Erythroblast (primary cell): ENCODE measurements at regions not wholly inside any gene's neighbourhood (a gene's known extent, or its start where the extent isn't known, plus 50 kb on each side); places are given as distances from the start of the nearest gene placed in this dataset.

Experiments used
- DNase-seq, 2 experiments: peaks; one replicate each; lab custom pipeline; 2025; lab: John Stamatoyannopoulos, UW
- GATA1 ChIP-seq: IDR thresholded peaks from 2 replicates; pipeline ENCODE4 v1.6.1; 2011; ENCODE audit warnings: low read depth, mild to moderate bottlenecking, control low read depth, low read length, moderate library complexity
- POLR2A ChIP-seq: IDR thresholded peaks from 2 replicates; pipeline ENCODE4 v1.6.1; 2011; ENCODE audit warnings: mild to moderate bottlenecking, low read length

DNA sequence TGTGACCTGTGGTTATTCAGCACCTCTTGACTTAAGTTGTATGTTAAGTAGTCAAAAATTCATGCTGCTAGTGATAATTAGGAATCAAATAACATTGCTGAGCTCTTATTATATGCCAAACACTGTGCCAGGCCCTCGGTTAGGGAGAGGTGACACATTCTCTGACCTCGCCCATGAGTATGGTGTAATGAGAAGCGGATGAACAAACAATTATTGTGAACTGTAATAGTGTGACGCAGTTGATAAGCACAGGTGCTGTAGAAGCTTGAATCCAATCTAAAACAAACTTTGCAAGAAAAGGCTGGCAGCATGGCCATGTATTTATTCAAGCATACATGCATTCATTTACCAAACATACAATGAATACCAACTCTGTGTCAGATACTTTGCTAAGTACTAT lies 303.5 kb upstream of the HS3ST1 start:
- no peak for DNase-seq
- TF ChIP-seq POLR2A (no peak), GATA1 (no peak)

GRCh38 chr4:11730545-11730944 lies 301.9 kb upstream of the HS3ST1 start:
- no peak for DNase-seq

DNA sequence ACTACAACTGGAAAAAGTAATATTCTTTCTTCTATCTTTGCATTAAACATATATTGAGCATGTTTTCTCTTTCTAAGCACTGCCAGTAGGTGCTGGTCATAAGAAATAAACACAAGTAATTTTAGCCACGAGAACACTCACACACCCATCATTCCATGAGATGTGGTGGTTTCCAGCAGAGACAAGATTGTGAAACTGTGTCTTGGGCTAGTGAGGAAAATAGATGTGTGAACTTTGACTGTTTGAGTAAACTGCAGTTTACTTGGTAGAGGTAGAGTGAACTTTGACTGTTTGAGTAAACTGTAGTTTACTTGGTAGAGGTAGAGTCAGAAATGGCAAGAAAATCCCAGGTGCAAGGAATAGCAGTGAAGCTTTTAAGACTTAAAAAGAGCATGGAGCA lies 300.9 kb upstream of the HS3ST1 start:
- TF ChIP-seq POLR2A (no peak), GATA1 (no peak)
- no peak for DNase-seq

More at GRCh38 chr4:11730545-11730944, 301.9 kb upstream of the HS3ST1 start:
- TF ChIP-seq GATA1 (no peak), POLR2A (no peak)

GRCh38 chr4:11727903-11728564 lies 299.3 kb upstream of the HS3ST1 start:
- no peak for DNase-seq
- TF ChIP-seq POLR2A (no peak), GATA1 (no peak)

DNA sequence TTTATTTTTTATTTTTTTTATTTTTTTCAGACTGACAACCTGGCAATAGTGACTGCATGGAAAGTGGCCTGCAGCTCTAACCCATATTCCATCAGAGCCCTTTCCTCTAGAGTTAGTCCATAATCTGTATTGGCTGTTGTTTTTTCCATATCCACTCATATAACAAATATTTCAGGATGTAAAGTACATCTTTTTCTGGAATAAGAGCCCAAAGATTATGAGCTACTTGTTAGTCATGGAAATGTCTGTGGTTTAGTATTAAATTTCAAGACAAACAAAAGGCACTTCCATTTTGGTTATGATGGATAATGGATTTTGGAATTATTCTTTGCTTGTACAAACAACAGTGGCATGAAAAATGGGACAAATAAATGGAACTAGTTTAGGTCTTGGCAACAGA lies 296.0 kb upstream of the HS3ST1 start:
- TF ChIP-seq POLR2A = no peak
- TF ChIP-seq GATA1 = no peak
- no peak for DNase-seq

- DNase-seq = no peak
- TF ChIP-seq POLR2A (no peak), GATA1 (no peak)
These were observed 293.5 kb upstream of the HS3ST1 start for GRCh38 chr4:11722223-11722622.

DNA sequence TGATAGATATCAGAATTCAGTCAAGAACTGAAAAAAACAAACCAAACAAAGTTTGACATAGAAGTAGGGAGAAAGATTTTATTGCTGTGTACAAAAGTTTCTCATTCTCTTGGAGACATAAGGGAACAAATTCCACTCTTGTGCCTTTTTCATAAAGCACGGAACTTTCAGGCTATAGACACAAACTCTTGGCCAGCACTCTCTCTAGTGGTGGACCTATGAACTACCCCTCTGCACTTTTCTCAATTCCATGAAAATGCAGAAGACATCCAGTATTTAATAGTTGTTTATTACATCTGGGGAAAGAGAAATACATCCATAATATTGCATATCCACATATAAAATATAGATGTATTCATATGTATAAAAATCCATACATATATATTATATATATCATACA lies 291.6 kb upstream of the HS3ST1 start:
- DNase-seq = peak in 1 of 2 experiments; percentile 1
- TF ChIP-seq POLR2A = no peak
- TF ChIP-seq GATA1 = no peak

DNA sequence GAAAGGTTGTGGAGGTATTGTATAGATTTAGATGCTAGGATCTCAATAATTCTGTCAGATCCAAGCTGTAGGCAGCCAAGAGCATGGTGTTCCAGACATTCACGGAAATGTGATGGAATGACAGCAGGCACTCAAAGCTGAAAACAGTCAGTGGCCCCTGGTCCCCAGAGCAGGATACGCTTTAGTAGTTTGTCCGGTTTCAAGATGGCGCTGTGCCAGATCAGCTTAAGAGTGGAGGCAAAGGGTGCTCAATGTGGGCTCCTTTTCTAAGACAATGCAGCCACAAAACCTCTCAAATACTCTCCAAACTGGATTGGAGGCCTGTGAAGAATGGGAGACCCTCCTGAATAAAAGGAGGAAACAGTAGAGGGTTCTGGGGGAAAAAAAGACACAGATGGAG lies 291.2 kb upstream of the HS3ST1 start:
- no peak for DNase-seq
- TF ChIP-seq POLR2A = no peak
- no peak for TF ChIP-seq GATA1

GRCh38 chr4:11715753-11716521 lies 287.2 kb upstream of the HS3ST1 start:
- no peak for DNase-seq
- TF ChIP-seq GATA1 (no peak), POLR2A (no peak)

GRCh38 chr4:11710453-11711093 lies 281.9 kb upstream of the HS3ST1 start:
- no peak for DNase-seq
- TF ChIP-seq GATA1 (no peak), POLR2A (no peak)

GRCh38 chr4:11704186-11704830 lies 275.6 kb upstream of the HS3ST1 start:
- TF ChIP-seq POLR2A = no peak
- no peak for TF ChIP-seq GATA1
- no peak for DNase-seq

DNA sequence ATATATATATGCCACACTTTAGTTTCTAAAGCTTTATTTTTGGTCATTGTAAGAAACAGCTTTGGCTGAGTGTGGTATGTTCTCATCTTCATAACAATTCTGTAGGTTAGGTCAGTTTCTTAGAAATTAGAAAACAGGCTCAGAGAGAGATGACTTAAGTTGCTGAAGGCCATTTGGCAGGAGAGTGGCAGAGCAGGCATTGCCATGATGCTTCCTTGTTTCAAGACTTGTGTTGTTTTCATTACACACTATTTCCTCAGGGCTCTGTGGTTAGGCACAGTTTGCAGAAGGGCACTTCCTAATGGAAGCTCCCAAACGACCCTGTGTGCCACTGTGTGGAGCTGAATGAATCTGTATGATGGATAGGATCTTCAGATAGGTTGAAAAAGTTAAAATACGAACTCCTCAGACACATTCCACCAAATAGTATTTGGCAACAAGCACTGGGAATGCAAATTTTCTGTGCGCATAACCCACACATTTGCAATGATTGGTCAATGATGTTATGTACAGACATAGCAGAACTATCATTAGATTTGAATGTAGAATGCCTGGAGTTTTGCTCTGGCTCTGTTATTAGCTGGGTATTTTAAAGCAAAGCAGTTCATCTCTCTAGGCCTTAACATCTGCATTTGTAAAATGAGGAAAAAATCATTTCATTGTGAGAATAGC lies 274.3 kb upstream of the HS3ST1 start:
- DNase-seq = no peak
- TF ChIP-seq GATA1 = no peak
- no peak for TF ChIP-seq POLR2A

- TF ChIP-seq GATA1 = no peak
- DNase-seq = no peak
These were observed 273.5 kb upstream of the HS3ST1 start for GRCh38 chr4:11701966-11702725.
